ENCODE measurements at regions not wholly inside any gene's neighbourhood (a gene's known extent, or its start where the extent isn't known, plus 50 kb on each side); places are given as distances from the start of the nearest gene placed in this dataset.

DNA sequence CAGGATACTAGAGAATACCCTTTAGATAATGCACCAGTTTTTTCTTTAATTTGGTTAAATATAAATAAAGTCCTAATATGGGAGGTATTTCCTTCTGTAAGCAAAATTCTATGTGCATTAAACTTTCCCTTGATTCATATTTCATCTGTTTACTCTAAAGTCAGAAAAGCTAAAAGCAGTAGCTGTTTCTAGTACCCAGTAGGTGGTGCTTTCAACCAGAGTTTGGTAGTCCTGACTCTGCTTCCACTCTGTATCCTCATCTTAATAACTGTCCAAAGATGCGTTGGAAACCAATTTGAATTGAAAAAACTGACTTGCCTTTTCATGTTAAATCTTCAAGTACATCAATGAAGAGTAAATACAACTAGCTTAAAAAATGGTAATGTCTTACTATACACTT lies 1065.2 kb downstream of the JRKL start:
- no peak overlapping the region for H3K27ac ChIP-seq (ENCODE audit: low read depth, low read length)
- no peak overlapping the region for H2AFZ ChIP-seq (ENCODE audit: low read depth, low read length, severe bottlenecking)
- H3K9me2 ChIP-seq (replicated peaks; ENCODE audit: insufficient read depth, low read length): no peaks in the 10 kb centered on the region
- no peak overlapping the region for H3K4me3 ChIP-seq (ENCODE audit: insufficient read depth, low read length, poor library complexity, severe bottlenecking)
- H3K9ac ChIP-seq (ENCODE audit: low read length): no peak overlapping the region
- TF ChIP-seq EZH2phosphoT487 (conservative IDR thresholded peaks at IDR 0.05; ENCODE audit: low read length): no peak
- TF ChIP-seq CTCF (IDR thresholded peaks at IDR 0.05; ENCODE audit: insufficient read depth, low read length, poor library complexity, severe bottlenecking): no peak
- H3K36me3 ChIP-seq (ENCODE audit: low read length): no peaks in the 10 kb centered on the region
- no peaks in the 10 kb centered on the region for H3K27me3 ChIP-seq (ENCODE audit: low read length)
- no peaks in the 10 kb centered on the region for H4K20me1 ChIP-seq (ENCODE audit: low read depth, low read length)
- H3F3A ChIP-seq (ENCODE audit: insufficient read depth): no peaks in the 10 kb centered on the region
- H3K4me2 ChIP-seq (ENCODE audit: low read depth, low read length, poor library complexity, severe bottlenecking): no peak overlapping the region
- H3K79me2 ChIP-seq (ENCODE audit: insufficient read depth, low read length): no peaks in the 10 kb centered on the region
- no peaks in the 10 kb centered on the region for H3K9me3 ChIP-seq (ENCODE audit: insufficient read depth, low read length)

DNA sequence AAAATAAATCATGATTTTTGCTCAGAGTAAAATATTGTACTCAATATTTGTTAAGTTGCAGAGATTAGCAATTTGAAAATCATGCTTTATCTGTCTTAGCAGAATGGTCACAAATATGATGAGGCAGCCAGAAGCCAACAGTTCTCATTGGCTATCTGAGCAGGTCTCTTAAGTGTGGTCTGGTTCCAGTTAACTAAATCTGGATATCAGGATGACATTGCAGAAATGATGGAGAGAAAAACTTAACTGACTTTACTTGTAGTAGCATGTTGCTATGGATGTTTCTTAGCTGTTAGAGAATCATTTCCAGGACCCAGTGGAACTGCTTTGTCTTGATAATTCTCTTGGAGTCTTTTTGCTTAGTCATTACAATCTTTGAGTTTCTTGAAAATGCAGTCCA lies 1070.3 kb downstream of the JRKL start:
- Histone ChIP-seq H4K20me1 (ENCODE audit: low read depth, low read length) (no peaks in the 10 kb centered on the region), H3K9me3 (ENCODE audit: insufficient read depth, low read length) (peaks cover 6% of the 10 kb centered on the region; the same call in 1 of the 2 replicates), H3K36me3 (ENCODE audit: low read length) (no peaks in the 10 kb centered on the region), H3K27ac (ENCODE audit: low read depth, low read length) (no peak overlapping the region), H3K79me2 (ENCODE audit: insufficient read depth, low read length) (no peaks in the 10 kb centered on the region), H2AFZ (ENCODE audit: low read depth, low read length, severe bottlenecking) (no peak overlapping the region), H3K9ac (ENCODE audit: low read length) (no peak overlapping the region), H3K9me2 (replicated peaks; ENCODE audit: insufficient read depth, low read length) (no peaks in the 10 kb centered on the region), H3K4me2 (ENCODE audit: low read depth, low read length, poor library complexity, severe bottlenecking) (no peak overlapping the region), H3K27me3 (ENCODE audit: low read length) (no peaks in the 10 kb centered on the region), H3K4me3 (ENCODE audit: insufficient read depth, low read length, poor library complexity, severe bottlenecking) (no peak overlapping the region), H3F3A (ENCODE audit: insufficient read depth) (no peaks in the 10 kb centered on the region)
- no peak for TF ChIP-seq EZH2phosphoT487 (conservative IDR thresholded peaks at IDR 0.05; ENCODE audit: low read length)
- no peak for TF ChIP-seq CTCF (IDR thresholded peaks at IDR 0.05; ENCODE audit: insufficient read depth, low read length, poor library complexity, severe bottlenecking)

- H3K79me2 ChIP-seq (ENCODE audit: insufficient read depth, low read length): no peaks in the 10 kb centered on the region
- H3K9ac ChIP-seq (ENCODE audit: low read length): no peak overlapping the region
- TF ChIP-seq EZH2phosphoT487 (conservative IDR thresholded peaks at IDR 0.05; ENCODE audit: low read length) (no peak), CTCF (IDR thresholded peaks at IDR 0.05; ENCODE audit: insufficient read depth, low read length, poor library complexity, severe bottlenecking) (no peak)
- H3K9me2 ChIP-seq (replicated peaks; ENCODE audit: insufficient read depth, low read length): no peaks in the 10 kb centered on the region
- H3K27ac ChIP-seq (ENCODE audit: low read depth, low read length): no peak overlapping the region
- H3K36me3 ChIP-seq (ENCODE audit: low read length): no peaks in the 10 kb centered on the region
- peaks cover 6% of the 10 kb centered on the region; the same call in 1 of the 2 replicates for H3K9me3 ChIP-seq (ENCODE audit: insufficient read depth, low read length)
- H3K4me3 ChIP-seq (ENCODE audit: insufficient read depth, low read length, poor library complexity, severe bottlenecking): no peak overlapping the region
- H3K27me3 ChIP-seq (ENCODE audit: low read length): no peaks in the 10 kb centered on the region
- no peak overlapping the region for H3K4me2 ChIP-seq (ENCODE audit: low read depth, low read length, poor library complexity, severe bottlenecking)
- H2AFZ ChIP-seq (ENCODE audit: low read depth, low read length, severe bottlenecking): no peak overlapping the region
- no peaks in the 10 kb centered on the region for H3F3A ChIP-seq (ENCODE audit: insufficient read depth)
- H4K20me1 ChIP-seq (ENCODE audit: low read depth, low read length): no peaks in the 10 kb centered on the region
Observed at GRCh38 chr11:97461044-97461880, 1071.4 kb downstream of the JRKL start.
